IPS-18a (cell line): ENCODE measurements at regions not wholly inside any gene's neighbourhood (a gene's known extent, or its start where the extent isn't known, plus 50 kb on each side); places are given as distances from the start of the nearest gene placed in this dataset.

ENCODE experiments used
- H3K27ac ChIP-seq: one replicate; pipeline ENCODE4 v1.5.1; 2013; ENCODE audit warnings: low read length
- H3K27me3 ChIP-seq: one replicate; pipeline ENCODE4 v1.6.1; 2013; ENCODE audit warnings: mild to moderate bottlenecking, low read length; ENCODE audit not compliant: control insufficient read depth, insufficient read depth
- H3K36me3 ChIP-seq: one replicate; pipeline ENCODE4 v1.6.1; 2013; ENCODE audit warnings: low read depth, low read length; ENCODE audit not compliant: control insufficient read depth
- H3K4me1 ChIP-seq: one replicate; pipeline ENCODE4 v1.6.1; 2013; ENCODE audit warnings: low read depth, low read length; ENCODE audit not compliant: control insufficient read depth
- H3K4me3 ChIP-seq: one replicate; pipeline ENCODE4 v1.5.1; 2013; ENCODE audit warnings: low read length
- H3K9ac ChIP-seq: one replicate; pipeline ENCODE4 v1.6.1; 2013; ENCODE audit warnings: mild to moderate bottlenecking, low read length, moderate library complexity
- H3K9me3 ChIP-seq: one replicate; pipeline ENCODE4 v1.6.1; 2013; ENCODE audit warnings: low read depth, low read length; ENCODE audit not compliant: control insufficient read depth

DNA sequence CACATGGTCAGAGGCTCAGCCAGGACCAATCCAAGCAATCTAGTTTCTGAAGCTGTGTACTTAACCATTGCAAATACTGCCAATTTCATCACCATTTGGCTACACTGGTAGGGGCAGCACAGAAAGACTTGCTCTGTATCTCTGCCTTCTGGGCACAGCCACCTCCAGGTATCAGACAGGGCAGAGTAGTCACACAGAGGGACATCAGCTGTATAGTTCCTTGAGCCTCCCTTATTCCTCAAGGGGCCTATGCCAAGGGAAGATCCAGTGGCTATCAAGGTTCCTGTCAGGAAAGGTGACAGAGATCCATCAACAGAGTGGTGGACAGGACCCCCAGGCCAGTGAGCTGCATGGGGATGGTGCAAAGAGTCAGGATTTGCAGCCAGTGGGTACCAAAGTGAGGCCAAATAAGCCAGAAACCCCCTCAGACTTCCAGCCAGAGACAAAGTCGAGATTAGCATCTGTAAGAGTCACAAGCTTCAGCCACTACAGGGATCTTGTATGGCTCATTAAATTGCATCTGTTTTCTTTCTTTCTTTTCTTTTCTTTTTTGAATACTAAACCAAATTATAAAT lies 381.6 kb upstream of the CPEB2 start:
- no peaks in the 10 kb centered on the region for H3K27me3 ChIP-seq
- no peaks in the 10 kb centered on the region for H3K9me3 ChIP-seq
- H3K4me1 ChIP-seq, result peaks cover 29% of the 10 kb centered on the region
- no peaks in the 10 kb centered on the region for H3K36me3 ChIP-seq
- no peak overlapping the region for H3K27ac ChIP-seq
- no peak overlapping the region for H3K4me3 ChIP-seq
- no peak overlapping the region for H3K9ac ChIP-seq

DNA sequence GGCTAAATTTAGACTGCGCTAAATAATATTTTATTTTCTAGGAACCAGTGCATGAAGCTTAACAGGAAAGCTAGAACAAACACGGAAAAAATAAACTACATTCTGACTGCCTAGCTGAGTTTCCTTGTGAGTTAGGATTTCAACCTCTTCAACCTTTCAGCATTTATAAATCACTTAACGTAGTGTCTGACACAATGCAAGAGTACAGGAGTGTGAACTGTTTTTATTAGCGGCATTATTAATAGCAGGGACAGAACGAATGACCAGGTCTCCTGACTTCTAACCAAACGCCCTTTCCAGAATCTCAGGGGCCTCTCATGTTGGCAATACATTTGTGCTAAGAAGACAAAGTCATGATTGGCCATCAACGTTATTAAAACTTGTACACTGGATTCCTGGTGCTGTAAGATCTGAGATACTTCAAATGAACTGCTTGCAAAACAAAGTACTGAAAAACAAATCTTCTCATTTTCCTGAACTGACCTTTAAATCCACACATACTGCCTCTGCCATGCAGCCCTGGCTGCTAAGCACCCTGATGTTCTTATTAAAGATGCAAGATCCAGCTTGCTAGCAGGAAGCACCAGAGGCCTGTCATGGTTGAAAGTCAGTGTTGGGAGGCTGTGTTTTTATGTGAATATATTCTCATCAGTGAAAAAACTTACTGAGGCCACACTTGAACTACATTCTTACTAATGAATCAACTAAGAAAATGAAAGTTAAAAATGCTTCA lies 380.4 kb upstream of the CPEB2 start:
- Histone ChIP-seq H3K27me3 (no peaks in the 10 kb centered on the region), H3K9me3 (no peaks in the 10 kb centered on the region), H3K9ac (no peak overlapping the region), H3K4me3 (no peak overlapping the region), H3K36me3 (no peaks in the 10 kb centered on the region), H3K27ac (no peak overlapping the region), H3K4me1 (peaks cover 29% of the 10 kb centered on the region)

DNA sequence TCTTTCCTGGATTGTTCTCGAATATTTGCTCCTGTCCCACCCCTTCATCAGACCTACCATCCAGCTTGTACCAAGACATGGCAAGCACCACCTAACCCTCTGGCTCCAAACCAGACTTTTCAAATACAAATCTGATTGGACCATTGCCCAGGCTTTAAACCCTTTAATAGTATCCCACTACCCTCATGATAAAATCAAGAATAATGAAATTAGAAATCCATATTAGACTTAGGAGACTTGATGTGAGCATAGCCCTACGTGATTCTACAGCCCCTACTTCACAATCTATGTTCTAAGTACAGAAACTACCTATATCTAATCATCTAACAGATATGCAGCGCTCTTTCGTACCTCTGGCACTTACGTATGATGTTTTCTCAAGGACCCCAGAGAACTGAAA lies 375.2 kb upstream of the CPEB2 start:
- Histone ChIP-seq H3K27ac (no peak overlapping the region), H3K36me3 (no peaks in the 10 kb centered on the region), H3K4me1 (peaks cover 7% of the 10 kb centered on the region), H3K9ac (no peak overlapping the region), H3K9me3 (no peaks in the 10 kb centered on the region), H3K4me3 (no peak overlapping the region), H3K27me3 (no peaks in the 10 kb centered on the region)

DNA sequence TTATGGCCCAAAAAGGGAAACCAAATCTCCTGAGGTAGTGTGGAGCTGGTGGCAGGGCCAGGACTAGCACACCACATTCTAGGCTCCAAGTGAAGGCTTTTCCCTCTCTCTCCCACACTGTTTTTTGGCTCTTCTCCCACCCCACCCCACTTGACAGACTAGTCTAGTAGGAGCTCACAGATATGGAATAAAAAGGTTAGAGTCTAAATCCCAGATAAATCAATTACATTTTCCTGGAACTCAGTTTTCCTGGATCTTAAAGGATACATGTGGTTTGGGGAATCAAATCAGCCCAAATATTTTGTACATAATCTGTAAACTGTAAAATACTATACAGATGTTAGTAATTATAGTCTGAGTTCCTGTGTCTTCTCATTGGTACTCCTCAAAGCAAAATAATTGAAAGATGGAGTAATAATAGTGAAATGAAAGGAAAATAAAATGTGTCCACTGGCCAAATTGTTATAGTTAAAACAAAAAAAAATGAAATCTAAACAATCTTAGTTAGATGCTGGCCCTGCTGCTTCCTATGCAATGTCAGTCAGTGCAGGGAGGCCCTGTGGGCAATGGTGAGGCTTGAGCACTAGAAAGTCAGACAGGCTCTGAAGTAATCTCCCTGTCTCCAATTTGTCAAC lies 370.4 kb upstream of the CPEB2 start:
- Histone ChIP-seq H3K27ac (no peak overlapping the region), H3K9ac (no peak overlapping the region), H3K9me3 (no peaks in the 10 kb centered on the region), H3K4me3 (no peak overlapping the region), H3K27me3 (no peaks in the 10 kb centered on the region), H3K4me1 (no peaks in the 10 kb centered on the region), H3K36me3 (no peaks in the 10 kb centered on the region)

DNA sequence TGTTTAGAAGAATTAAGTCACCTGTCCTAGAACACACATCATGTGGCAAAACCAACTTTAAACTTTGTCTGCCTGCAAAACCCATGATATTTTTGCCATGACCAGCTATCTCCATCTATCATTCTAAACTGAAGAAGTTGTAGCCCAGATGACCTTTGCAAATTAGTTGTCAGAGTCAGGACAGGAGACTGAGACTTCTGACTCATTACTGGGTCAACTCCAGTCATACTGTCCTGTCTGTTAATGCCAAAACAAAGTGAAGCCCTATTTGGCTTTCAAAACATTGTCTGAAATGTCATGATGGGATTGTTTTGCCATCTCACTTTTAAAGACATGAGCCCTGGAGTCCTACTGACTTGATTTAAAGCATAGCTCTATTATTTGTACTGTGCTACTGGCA lies 365.7 kb upstream of the CPEB2 start:
- no peaks in the 10 kb centered on the region for H3K9me3 ChIP-seq
- H3K27ac ChIP-seq, result no peak overlapping the region
- no peak overlapping the region for H3K4me3 ChIP-seq
- no peak overlapping the region for H3K9ac ChIP-seq
- no peaks in the 10 kb centered on the region for H3K36me3 ChIP-seq
- H3K27me3 ChIP-seq, result no peaks in the 10 kb centered on the region
- no peaks in the 10 kb centered on the region for H3K4me1 ChIP-seq

DNA sequence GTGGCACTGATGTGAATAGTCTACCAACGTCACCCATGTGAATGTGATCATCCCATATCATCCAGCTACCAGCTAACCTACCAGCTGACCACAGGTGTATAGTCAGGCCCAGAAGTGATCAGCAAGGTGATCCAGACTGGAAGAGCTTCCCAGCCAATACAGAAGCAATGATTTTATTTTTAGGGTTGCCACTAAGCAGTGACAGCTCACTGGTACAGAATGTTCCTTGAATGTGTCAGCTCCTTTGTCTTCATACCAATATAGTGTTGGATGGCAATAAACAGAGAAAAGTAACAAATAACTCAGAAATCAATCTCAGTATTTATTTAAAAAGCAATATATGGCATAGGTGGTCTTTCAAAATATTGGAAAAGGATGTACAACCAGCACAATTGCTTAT lies 361.8 kb upstream of the CPEB2 start:
- no peak overlapping the region for H3K4me3 ChIP-seq
- no peaks in the 10 kb centered on the region for H3K27me3 ChIP-seq
- no peak overlapping the region for H3K27ac ChIP-seq
- no peaks in the 10 kb centered on the region for H3K36me3 ChIP-seq
- no peaks in the 10 kb centered on the region for H3K4me1 ChIP-seq
- no peak overlapping the region for H3K9ac ChIP-seq
- H3K9me3 ChIP-seq, result no peaks in the 10 kb centered on the region

DNA sequence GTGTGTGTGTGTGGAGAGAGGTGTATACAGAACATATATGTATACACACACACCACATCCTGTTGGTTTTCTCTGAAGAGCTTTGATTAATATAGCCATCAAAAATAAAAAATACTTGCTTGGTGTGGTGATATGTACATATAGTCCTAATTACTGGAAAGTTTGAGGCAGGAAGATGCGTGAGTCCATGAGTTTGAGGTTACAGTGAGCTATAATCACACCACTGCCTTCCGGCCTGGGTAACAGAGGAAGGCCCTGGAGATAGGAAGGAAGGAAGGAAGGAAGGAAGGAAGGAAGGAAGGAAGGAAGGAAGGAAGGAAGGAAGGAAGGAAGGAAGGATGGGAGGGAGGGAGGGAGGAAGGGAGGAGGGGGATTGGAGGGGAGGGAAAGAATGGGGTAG lies 360.4 kb upstream of the CPEB2 start:
- no peaks in the 10 kb centered on the region for H3K27me3 ChIP-seq
- no peak overlapping the region for H3K4me3 ChIP-seq
- no peak overlapping the region for H3K9ac ChIP-seq
- H3K27ac ChIP-seq, result no peak overlapping the region
- no peaks in the 10 kb centered on the region for H3K4me1 ChIP-seq
- no peaks in the 10 kb centered on the region for H3K9me3 ChIP-seq
- no peaks in the 10 kb centered on the region for H3K36me3 ChIP-seq

DNA sequence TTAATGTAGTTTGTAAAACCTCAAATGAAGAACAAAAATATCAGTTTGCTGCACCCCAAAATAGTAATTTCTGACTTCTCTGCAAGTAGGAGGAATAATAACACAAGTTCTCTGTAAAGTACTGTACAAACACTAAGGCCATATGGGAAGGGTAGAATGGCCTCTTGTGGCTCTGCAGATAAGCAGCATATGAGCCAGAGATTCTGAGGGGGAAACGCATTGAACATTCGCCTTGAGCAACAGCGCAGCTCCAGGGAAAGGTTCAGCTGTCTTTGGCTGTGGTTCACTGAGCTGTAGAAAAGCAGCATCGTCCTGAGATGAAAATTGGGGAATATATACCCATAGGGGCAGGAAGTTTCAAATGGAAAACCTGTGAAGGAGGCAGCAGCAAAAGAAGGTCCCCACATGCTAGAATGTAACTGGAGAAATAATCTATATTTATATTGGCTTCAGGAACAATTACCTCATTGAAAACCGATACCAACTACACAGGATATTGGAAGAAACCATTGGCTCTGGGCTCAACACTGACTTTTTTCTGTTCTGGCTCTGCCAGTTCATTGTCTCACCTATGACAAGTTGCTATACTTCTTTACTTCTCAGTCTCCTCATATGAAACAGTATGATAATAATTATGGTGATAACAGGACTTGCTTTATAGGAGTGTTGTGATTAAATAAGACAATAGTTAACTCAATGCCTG lies 357.6 kb upstream of the CPEB2 start:
- no peak overlapping the region for H3K9ac ChIP-seq

DNA sequence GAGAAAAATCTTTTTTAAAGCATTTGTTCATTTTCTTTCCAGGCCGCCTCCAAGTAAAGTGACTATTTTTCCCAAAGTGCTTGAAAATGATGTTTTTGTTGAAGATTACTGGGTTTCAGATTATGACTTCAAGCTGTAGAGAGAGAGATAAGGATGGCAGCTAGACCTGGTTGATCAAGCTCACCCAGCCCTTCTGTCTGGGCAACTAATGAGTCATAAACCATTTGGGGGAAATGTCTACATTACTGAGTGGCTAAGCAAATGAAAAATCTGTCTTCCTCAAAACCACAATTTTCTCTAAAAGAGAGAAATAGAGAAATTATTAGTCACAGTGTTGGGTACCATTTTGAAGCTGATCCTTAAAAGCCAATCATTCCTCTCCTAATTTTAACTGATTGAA lies 355.4 kb upstream of the CPEB2 start:
- Histone ChIP-seq H3K9ac (no peak overlapping the region), H3K27me3 (no peaks in the 10 kb centered on the region), H3K9me3 (no peaks in the 10 kb centered on the region), H3K4me1 (no peaks in the 10 kb centered on the region), H3K4me3 (no peak overlapping the region), H3K27ac (no peak overlapping the region), H3K36me3 (no peaks in the 10 kb centered on the region)

More for the DNA sequence above, 357.6 kb upstream of the CPEB2 start:
- Histone ChIP-seq H3K36me3 (no peaks in the 10 kb centered on the region), H3K4me1 (no peaks in the 10 kb centered on the region), H3K4me3 (no peak overlapping the region), H3K27ac (no peak overlapping the region), H3K27me3 (no peaks in the 10 kb centered on the region), H3K9me3 (no peaks in the 10 kb centered on the region)

DNA sequence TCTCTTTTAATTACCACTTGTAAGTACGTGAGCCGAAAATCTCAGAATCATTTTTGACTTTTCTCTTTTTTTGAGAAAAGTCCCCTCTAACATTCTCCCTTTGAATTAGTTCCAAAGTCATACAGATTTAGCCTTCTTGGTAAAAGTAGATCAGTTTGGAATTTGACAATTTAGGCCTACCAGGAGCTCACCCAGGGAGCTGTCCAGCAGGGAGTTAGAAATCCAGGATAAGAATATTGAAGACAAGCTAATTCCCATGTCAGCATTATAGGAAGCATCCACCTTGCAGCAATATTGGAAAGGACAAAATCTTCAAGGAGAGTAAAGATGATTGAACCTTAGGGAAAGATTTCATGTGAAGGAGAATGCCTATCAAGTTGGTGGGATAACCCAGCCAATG lies 352.2 kb upstream of the CPEB2 start:
- Histone ChIP-seq H3K27me3 (no peaks in the 10 kb centered on the region), H3K4me3 (no peak overlapping the region), H3K27ac (no peak overlapping the region), H3K4me1 (no peaks in the 10 kb centered on the region), H3K36me3 (no peaks in the 10 kb centered on the region), H3K9me3 (no peaks in the 10 kb centered on the region), H3K9ac (no peak overlapping the region)

DNA sequence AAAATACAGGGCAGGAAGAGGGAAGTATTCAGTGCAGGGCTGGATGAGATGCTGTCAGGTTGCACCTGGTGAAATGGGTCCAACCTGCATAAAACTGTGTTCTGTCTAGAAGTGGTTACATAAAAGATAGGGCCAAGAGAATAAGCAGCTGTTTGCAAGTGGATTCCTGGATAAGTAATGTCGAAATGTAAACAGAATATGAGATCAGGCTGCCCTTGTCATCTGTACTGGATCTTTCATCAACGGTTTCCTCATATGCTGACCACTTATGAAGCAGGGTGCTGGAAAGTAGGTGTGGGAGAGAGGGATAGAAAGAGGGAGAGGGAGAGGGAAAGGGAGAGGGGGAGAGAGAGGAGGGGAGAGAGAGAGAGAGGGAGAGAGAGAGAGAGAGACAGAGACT lies 349.8 kb upstream of the CPEB2 start:
- H3K9ac ChIP-seq, result no peak overlapping the region
- H3K9me3 ChIP-seq, result no peaks in the 10 kb centered on the region
- H3K4me3 ChIP-seq, result no peak overlapping the region
- H3K27me3 ChIP-seq, result no peaks in the 10 kb centered on the region
- no peaks in the 10 kb centered on the region for H3K4me1 ChIP-seq
- no peak overlapping the region for H3K27ac ChIP-seq
- H3K36me3 ChIP-seq, result no peaks in the 10 kb centered on the region
